HL-60 (cell line): ENCODE measurements at regions not wholly inside any gene's neighbourhood (a gene's known extent, or its start where the extent isn't known, plus 50 kb on each side); places are given as distances from the start of the nearest gene placed in this dataset.

ENCODE experiments used
- POLR2AphosphoS5 ChIP-seq: IDR thresholded peaks from 2 replicates; pipeline ENCODE4 v1.6.1; 2012; ENCODE audit warnings: low read depth
- SPI1 ChIP-seq: IDR thresholded peaks from 2 replicates; pipeline ENCODE4 v1.6.1; 2012; ENCODE audit warnings: low read depth, mild to moderate bottlenecking, borderline replicate concordance
- TF ChIP-seq, protein P1 (sequence below): IDR thresholded peaks from 2 replicates; pipeline ENCODE4 v1.6.1; 2012; ENCODE audit warnings: low read depth; ENCODE audit not compliant: insufficient replicate concordance
- TF ChIP-seq, protein P2 (sequence below): IDR thresholded peaks from one replicate; pipeline ENCODE4 v1.5.1; 2011; ENCODE audit warnings: low read length, control low read depth, inconsistent platforms; ENCODE audit not compliant: insufficient read depth

DNA sequence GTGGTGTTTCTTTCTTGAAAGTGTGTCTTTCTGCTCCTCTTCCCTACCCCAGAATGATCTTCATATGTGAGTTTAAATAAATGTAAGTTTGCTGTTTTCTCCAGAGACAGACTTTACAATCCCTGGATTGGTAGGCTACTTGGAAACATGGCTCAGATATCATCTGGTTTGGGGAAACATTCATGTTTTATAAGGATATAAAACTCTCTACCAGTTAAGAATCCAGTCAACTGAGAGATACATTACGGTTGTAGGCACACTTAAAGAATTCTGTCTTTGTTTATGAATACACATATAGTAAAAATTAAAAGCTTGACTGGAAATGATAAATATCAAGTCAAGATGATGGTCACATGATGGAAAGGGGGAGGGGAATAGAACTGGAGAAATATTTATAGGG is 739.3 kb downstream of the SLC4A3 start:
- TF ChIP-seq, protein P1, sequence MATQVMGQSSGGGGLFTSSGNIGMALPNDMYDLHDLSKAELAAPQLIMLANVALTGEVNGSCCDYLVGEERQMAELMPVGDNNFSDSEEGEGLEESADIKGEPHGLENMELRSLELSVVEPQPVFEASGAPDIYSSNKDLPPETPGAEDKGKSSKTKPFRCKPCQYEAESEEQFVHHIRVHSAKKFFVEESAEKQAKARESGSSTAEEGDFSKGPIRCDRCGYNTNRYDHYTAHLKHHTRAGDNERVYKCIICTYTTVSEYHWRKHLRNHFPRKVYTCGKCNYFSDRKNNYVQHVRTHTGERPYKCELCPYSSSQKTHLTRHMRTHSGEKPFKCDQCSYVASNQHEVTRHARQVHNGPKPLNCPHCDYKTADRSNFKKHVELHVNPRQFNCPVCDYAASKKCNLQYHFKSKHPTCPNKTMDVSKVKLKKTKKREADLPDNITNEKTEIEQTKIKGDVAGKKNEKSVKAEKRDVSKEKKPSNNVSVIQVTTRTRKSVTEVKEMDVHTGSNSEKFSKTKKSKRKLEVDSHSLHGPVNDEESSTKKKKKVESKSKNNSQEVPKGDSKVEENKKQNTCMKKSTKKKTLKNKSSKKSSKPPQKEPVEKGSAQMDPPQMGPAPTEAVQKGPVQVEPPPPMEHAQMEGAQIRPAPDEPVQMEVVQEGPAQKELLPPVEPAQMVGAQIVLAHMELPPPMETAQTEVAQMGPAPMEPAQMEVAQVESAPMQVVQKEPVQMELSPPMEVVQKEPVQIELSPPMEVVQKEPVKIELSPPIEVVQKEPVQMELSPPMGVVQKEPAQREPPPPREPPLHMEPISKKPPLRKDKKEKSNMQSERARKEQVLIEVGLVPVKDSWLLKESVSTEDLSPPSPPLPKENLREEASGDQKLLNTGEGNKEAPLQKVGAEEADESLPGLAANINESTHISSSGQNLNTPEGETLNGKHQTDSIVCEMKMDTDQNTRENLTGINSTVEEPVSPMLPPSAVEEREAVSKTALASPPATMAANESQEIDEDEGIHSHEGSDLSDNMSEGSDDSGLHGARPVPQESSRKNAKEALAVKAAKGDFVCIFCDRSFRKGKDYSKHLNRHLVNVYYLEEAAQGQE = no peak
- TF ChIP-seq, protein P2, sequence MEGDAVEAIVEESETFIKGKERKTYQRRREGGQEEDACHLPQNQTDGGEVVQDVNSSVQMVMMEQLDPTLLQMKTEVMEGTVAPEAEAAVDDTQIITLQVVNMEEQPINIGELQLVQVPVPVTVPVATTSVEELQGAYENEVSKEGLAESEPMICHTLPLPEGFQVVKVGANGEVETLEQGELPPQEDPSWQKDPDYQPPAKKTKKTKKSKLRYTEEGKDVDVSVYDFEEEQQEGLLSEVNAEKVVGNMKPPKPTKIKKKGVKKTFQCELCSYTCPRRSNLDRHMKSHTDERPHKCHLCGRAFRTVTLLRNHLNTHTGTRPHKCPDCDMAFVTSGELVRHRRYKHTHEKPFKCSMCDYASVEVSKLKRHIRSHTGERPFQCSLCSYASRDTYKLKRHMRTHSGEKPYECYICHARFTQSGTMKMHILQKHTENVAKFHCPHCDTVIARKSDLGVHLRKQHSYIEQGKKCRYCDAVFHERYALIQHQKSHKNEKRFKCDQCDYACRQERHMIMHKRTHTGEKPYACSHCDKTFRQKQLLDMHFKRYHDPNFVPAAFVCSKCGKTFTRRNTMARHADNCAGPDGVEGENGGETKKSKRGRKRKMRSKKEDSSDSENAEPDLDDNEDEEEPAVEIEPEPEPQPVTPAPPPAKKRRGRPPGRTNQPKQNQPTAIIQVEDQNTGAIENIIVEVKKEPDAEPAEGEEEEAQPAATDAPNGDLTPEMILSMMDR = no peak
- TF ChIP-seq POLR2AphosphoS5 (no peak), SPI1 (no peak)
